Activated B cell treated with CpG ODN at 0.5 μM for 24 hours (primary cell): ENCODE measurements at regions not wholly inside any gene's neighbourhood (a gene's known extent, or its start where the extent isn't known, plus 50 kb on each side); places are given as distances from the start of the nearest gene placed in this dataset.

Source experiments
- ATAC-seq: fragments of 200-7000 bp; cut with Tn5 transposase; one replicate; pipeline ENCODE4 v1.10.0; 2021; ENCODE audit warnings: low read depth, mild to moderate bottlenecking, moderate library complexity
- CTCF ChIA-PET: fragments of 350-600 bp; sonication (Branson Sonifier 250); formaldehyde crosslinking; loops from one replicate; lab custom pipeline; 2021; ENCODE audit warnings: antibody characterized with exemption; lab: Charles Lee
- POLR2A ChIA-PET: fragments of 350-600 bp; sonication (Branson Sonifier 250); formaldehyde crosslinking; loops from one replicate; lab custom pipeline; 2021; ENCODE audit warnings: antibody characterized with exemption; lab: Charles Lee
- DNase-seq: peaks from one replicate; pipeline ENCODE4 v3.0.0; 2022
- H3K27ac Mint-ChIP-seq: one replicate; pipeline ENCODE4 v1.8.0; 2020; ENCODE audit warnings: mixed read lengths
- H3K27me3 Mint-ChIP-seq: one replicate; pipeline ENCODE4 v1.8.0; 2021; ENCODE audit warnings: mixed read lengths
- H3K36me3 Mint-ChIP-seq: one replicate; pipeline ENCODE4 v1.8.0; 2021; ENCODE audit warnings: low read depth, mixed read lengths
- H3K4me1 Mint-ChIP-seq: one replicate; pipeline ENCODE4 v1.8.0; 2021; ENCODE audit warnings: mixed read lengths
- H3K4me3 Mint-ChIP-seq: one replicate; pipeline ENCODE4 v1.8.0; 2020; ENCODE audit warnings: mild to moderate bottlenecking, mixed read lengths
- H3K9me3 Mint-ChIP-seq: one replicate; pipeline ENCODE4 v1.8.0; 2020; ENCODE audit warnings: mixed read lengths
- CTCF ChIP-seq: fragments of 200-600 bp; IDR thresholded peaks from one replicate; pipeline ENCODE4 v1.8.0; 2022; ENCODE audit warnings: antibody characterized with exemption, mild to moderate bottlenecking
- intact Hi-C: fragments of 100-400 bp; cut with micrococcal nuclease; formaldehyde crosslinking; loops from one replicate; pipeline ENCODE4 v1.15.1; 2024

GRCh38 chr5:2615917-2616316 lies 135.6 kb downstream of the IRX2 start:
- peaks cover 5% of the 10 kb centered on the region for H3K9me3 Mint-ChIP-seq
- TF ChIP-seq CTCF, result no peak
- ChIA-PET CTCF (no interaction called here), POLR2A (no interaction called here)
- H3K4me1 Mint-ChIP-seq, result no peaks in the 10 kb centered on the region
- intact Hi-C loops, result no loop called here
- H3K27me3 Mint-ChIP-seq, result no peaks in the 10 kb centered on the region
- H3K4me3 Mint-ChIP-seq, result no peak overlapping the region
- no peaks in the 10 kb centered on the region for H3K36me3 Mint-ChIP-seq
- ATAC-seq (no peak), DNase-seq (no peak)
- no peak overlapping the region for H3K27ac Mint-ChIP-seq

GRCh38 chr5:2614571-2614970 lies 136.9 kb downstream of the IRX2 start:
- CTCF ChIA-PET, result no interaction called here
- no peaks in the 10 kb centered on the region for H3K27me3 Mint-ChIP-seq
- no peak overlapping the region for H3K27ac Mint-ChIP-seq
- TF ChIP-seq CTCF, result no peak
- POLR2A ChIA-PET, result no interaction called here
- no peak for DNase-seq
- no peak overlapping the region for H3K4me3 Mint-ChIP-seq
- H3K9me3 Mint-ChIP-seq, result peaks cover 5% of the 10 kb centered on the region
- ATAC-seq, result no peak
- no peaks in the 10 kb centered on the region for H3K4me1 Mint-ChIP-seq
- H3K36me3 Mint-ChIP-seq, result no peaks in the 10 kb centered on the region
- intact Hi-C loops, result no loop called here

GRCh38 chr5:2611659-2612058 lies 139.8 kb downstream of the IRX2 start:
- Mint-ChIP-seq H3K9me3 (peaks cover 9% of the 10 kb centered on the region), H3K27ac (no peak overlapping the region), H3K36me3 (no peaks in the 10 kb centered on the region), H3K4me1 (no peaks in the 10 kb centered on the region), H3K4me3 (no peak overlapping the region), H3K27me3 (no peaks in the 10 kb centered on the region)
- no peak for TF ChIP-seq CTCF
- POLR2A ChIA-PET, result no interaction called here
- DNase-seq (no peak), ATAC-seq (no peak)
- CTCF ChIA-PET, result no interaction called here
- intact Hi-C loops, result no loop called here

- Mint-ChIP-seq H3K27ac (no peak overlapping the region), H3K4me3 (no peak overlapping the region), H3K36me3 (no peaks in the 10 kb centered on the region), H3K4me1 (no peaks in the 10 kb centered on the region), H3K9me3 (peaks cover 9% of the 10 kb centered on the region), H3K27me3 (no peaks in the 10 kb centered on the region)
- CTCF ChIA-PET, result no interaction called here
- ATAC-seq, result no peak
- intact Hi-C loops, result no loop called here
- POLR2A ChIA-PET, result no interaction called here
- no peak for TF ChIP-seq CTCF
- DNase-seq, result no peak
Measured at GRCh38 chr5:2610986-2611385, 140.5 kb downstream of the IRX2 start.

- CTCF ChIA-PET, result no interaction called here
- TF ChIP-seq CTCF, result no peak
- Mint-ChIP-seq H3K27me3 (no peaks in the 10 kb centered on the region), H3K9me3 (peaks cover 7% of the 10 kb centered on the region), H3K27ac (no peak overlapping the region), H3K4me1 (no peaks in the 10 kb centered on the region), H3K4me3 (no peak overlapping the region), H3K36me3 (no peaks in the 10 kb centered on the region)
- POLR2A ChIA-PET, result no interaction called here
- intact Hi-C loops, result no loop called here
- DNase-seq, result no peak
- ATAC-seq, result no peak
Measured at GRCh38 chr5:2608391-2608790, 143.1 kb downstream of the IRX2 start.
